ENCODE measurements at regions not wholly inside any gene's neighbourhood (a gene's known extent, or its start where the extent isn't known, plus 50 kb on each side); places are given as distances from the start of the nearest gene placed in this dataset.

GRCh38 chr2:55109219-55109891 lies 59.1 kb upstream of the RTN4 start:
- no peaks in the 10 kb centered on the region for H3K79me1 ChIP-seq (ENCODE audit: insufficient read depth, low read depth, low read length, poor library complexity, severe bottlenecking)
- DNase-seq: no peak
- H2BK5ac ChIP-seq (ENCODE audit: insufficient read length, low read length): no peak overlapping the region
- no peaks in the 10 kb centered on the region for H3K23me2 ChIP-seq (ENCODE audit: insufficient read length, low read depth, low read length, poor library complexity, severe bottlenecking)
- H3K4me1 ChIP-seq (ENCODE audit: insufficient read depth, low read length): peaks cover 6% of the 10 kb centered on the region; the same call in 1 of the 2 replicates
- no peak overlapping the region for H3K18ac ChIP-seq (ENCODE audit: insufficient read length, low read depth, low read length)
- H2BK15ac ChIP-seq (ENCODE audit: low read depth, low read length): no peak overlapping the region
- H3K4me2 ChIP-seq (ENCODE audit: insufficient read depth, insufficient read length, low read length): no peak overlapping the region
- no peak overlapping the region for H3T11ph ChIP-seq (ENCODE audit: low read length)
- H3K4ac ChIP-seq (ENCODE audit: low read depth, low read length): no peak overlapping the region
- Mint-ChIP-seq H3K27ac (peak overlapping the region in 1 of 3 experiments; percentile 21; a peak in 1 of 7 replicates), H3K4me1 (peaks cover 18 to 19% of the 10 kb centered on the region in 2 experiments), H3K27me3 (ENCODE audit: low read depth) (no peaks in the 10 kb centered on the region), H3K4me3 (no peak overlapping the region), H3K9me3 (no peaks in the 10 kb centered on the region), H3K36me3 (ENCODE audit: insufficient read depth in 1 of 3, low read depth in 3 of 3) (no peaks in the 10 kb centered on the region; a peak in 1 of 7 replicates)
- H3K9ac ChIP-seq (ENCODE audit: extremely low read depth, insufficient read length, low read length): no peak overlapping the region
- H3K14ac ChIP-seq (ENCODE audit: insufficient read depth, low read length): no peak overlapping the region
- H2BK12ac ChIP-seq (ENCODE audit: insufficient read length, low read depth, low read length): no peak overlapping the region
- no peaks in the 10 kb centered on the region for H3K27me3 ChIP-seq (ENCODE audit: insufficient read depth, low read length)
- H3K9me3 ChIP-seq (ENCODE audit: control insufficient read depth, low read depth, low read length): no peaks in the 10 kb centered on the region
- no peak overlapping the region for H2BK120ac ChIP-seq (ENCODE audit: low read depth, low read length, poor library complexity, severe bottlenecking)
- no peak overlapping the region for H4K8ac ChIP-seq (replicated peaks; ENCODE audit: insufficient read length, low read depth, low read length)
- TF ChIP-seq CTCF (conservative IDR thresholded peaks at IDR 0.05): no peak
- no peak overlapping the region for H4K91ac ChIP-seq (ENCODE audit: insufficient read length, low read depth, low read length)
- H2AFZ ChIP-seq (ENCODE audit: low read length): no peak overlapping the region
- H3K27ac ChIP-seq (ENCODE audit: insufficient read length, low read depth, low read length): no peak overlapping the region
- no peak overlapping the region for H3K56ac ChIP-seq (ENCODE audit: insufficient read length, low read depth, low read length)
- WGBS (ENCODE audit: extremely low coverage, insufficient read length, low lambda C conversion rate): no CpG with 5 or more reads among the region's 2 CpGs
- no peak overlapping the region for H3K23ac ChIP-seq (ENCODE audit: insufficient read length, low read depth, low read length)
- no peak overlapping the region for H2BK20ac ChIP-seq (ENCODE audit: low read depth, low read length, poor library complexity, severe bottlenecking)
- H3K79me2 ChIP-seq (ENCODE audit: insufficient read depth, low read length): no peaks in the 10 kb centered on the region
- no peak overlapping the region for H4K5ac ChIP-seq (ENCODE audit: insufficient read length, low read depth, low read length)
- H4K20me1 ChIP-seq (ENCODE audit: control insufficient read depth, insufficient read depth, insufficient read length): no peaks in the 10 kb centered on the region
- H2AK5ac ChIP-seq (ENCODE audit: insufficient read length, low read length): no peak overlapping the region
